ENCODE measurements at regions not wholly inside any gene's neighbourhood (a gene's known extent, or its start where the extent isn't known, plus 50 kb on each side); places are given as distances from the start of the nearest gene placed in this dataset.

DNA sequence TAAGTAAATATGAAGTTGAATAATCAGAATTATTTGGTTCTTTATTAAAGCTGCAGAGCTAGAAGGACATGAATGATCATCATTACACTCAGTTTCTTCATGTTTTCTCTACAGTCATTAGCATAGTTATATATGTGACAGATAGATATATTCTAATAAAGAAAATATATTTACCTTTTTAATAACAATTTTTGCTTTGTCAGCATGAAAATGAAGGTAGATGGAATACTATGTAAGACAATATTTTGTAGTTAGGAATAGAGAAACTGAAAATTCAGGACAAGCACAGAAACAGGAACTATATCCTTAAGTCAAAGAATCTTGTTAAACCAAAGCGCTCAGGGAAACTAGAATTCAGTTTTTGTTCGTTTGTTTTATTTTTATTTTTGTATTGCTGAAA, 649.9 kb upstream of the NRXN1 start:
- intact Hi-C loops (cut with DNase I): no loop called here
- no peak overlapping the region for H3K4me3 ChIP-seq
- no peak overlapping the region for H3K27ac ChIP-seq
- no peaks in the 10 kb centered on the region for H3K36me3 ChIP-seq
- TF ChIP-seq CTCF (IDR thresholded peaks at IDR 0.05) (no peak), POLR2A (IDR thresholded peaks at IDR 0.05) (no peak), EP300 (IDR thresholded peaks at IDR 0.05) (no peak)
- no peaks in the 10 kb centered on the region for H3K27me3 ChIP-seq
- no peaks in the 10 kb centered on the region for H3K9me3 ChIP-seq
- no peak for DNase-seq
- WGBS, 3 donors: 80 to 91% (median 85%) methylated on average over 2 of the region's 2 CpGs
- H3K4me1 ChIP-seq (ENCODE audit: insufficient read depth): no peaks in the 10 kb centered on the region

DNA sequence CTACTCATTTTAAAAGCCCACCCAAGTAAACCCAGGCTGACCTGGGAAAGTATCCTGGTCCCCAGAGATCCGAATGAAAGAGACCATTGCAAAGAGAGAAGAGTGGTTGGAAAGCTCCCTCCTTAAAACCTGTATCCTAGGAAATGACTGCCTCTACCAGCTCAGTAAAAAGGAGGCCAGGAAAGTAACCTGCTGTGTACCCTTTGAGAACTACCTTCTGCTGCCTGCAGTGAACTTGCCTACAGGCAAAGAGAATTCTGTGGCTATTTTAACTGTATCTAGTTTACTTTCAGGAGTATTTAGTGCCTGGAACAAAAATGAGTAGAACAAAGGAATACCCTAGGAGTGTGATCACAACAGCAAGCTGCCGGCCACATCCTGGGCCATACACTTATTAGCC, 641.7 kb upstream of the NRXN1 start:
- no peak for DNase-seq
- Histone ChIP-seq H3K36me3 (no peaks in the 10 kb centered on the region), H3K27me3 (peaks cover 2% of the 10 kb centered on the region), H3K4me3 (no peak overlapping the region), H3K27ac (no peak overlapping the region), H3K9me3 (no peaks in the 10 kb centered on the region), H3K4me1 (ENCODE audit: insufficient read depth) (no peaks in the 10 kb centered on the region)
- TF ChIP-seq POLR2A (IDR thresholded peaks at IDR 0.05): no peak
- 34 to 84% (median 83%) methylated on average over 2 of the region's 2 CpGs for WGBS, 3 donors
- intact Hi-C loops (cut with DNase I): no loop called here

GRCh38 chr2:51667679-51668078, 635.7 kb upstream of the NRXN1 start:
- Histone ChIP-seq H3K4me3 (no peak overlapping the region), H3K9me3 (no peaks in the 10 kb centered on the region), H3K27me3 (peaks cover 2% of the 10 kb centered on the region), H3K4me1 (ENCODE audit: insufficient read depth) (no peaks in the 10 kb centered on the region), H3K36me3 (no peaks in the 10 kb centered on the region), H3K27ac (no peak overlapping the region)
- intact Hi-C loops (cut with DNase I): no loop called here
- no peak for DNase-seq
- 0 to 4% (median 2%) methylated on average over 1 of the region's 1 CpG for WGBS, 3 donors
- TF ChIP-seq CTCF (IDR thresholded peaks at IDR 0.05) (no peak), POLR2A (IDR thresholded peaks at IDR 0.05) (no peak), EP300 (IDR thresholded peaks at IDR 0.05) (no peak)

DNA sequence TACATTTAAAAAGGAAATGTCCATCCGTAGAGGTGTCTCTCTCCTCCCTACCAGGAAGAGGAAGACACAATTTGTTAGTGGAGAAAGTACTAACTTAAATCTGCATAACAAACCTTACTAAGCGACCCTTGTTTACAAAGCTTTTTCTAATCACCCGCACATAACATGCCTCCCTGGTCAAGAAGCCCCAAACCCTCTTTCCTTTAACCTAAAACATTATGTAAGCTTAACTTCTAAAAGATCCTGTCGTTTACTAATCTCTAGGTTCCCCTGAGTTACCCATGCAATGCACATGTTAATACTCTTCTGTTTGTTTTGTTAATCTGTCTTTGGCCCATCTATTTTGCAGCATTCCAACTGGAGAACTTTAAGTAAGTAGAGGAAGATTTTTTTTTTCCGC, 630.3 kb upstream of the NRXN1 start:
- intact Hi-C loops (cut with DNase I): no loop called here
- no peaks in the 10 kb centered on the region for H3K4me1 ChIP-seq (ENCODE audit: insufficient read depth)

DNA sequence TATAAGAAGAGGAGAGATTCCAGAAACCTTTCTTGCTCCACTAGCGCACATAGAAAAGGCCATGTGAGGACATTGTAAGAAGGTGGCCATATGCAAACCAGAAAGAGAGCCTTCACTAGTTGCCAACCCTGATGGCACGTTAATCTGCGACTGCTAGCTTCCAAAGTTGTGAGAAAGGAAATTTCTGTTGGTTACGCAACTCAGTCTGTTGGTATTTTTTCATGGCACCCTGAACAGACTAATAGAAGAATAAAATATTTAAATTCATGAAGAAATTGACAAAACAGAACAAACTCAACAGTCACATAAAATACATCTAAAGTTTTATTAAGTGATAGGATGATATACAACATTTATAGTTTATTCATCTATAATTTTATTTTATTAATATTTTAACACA, 625.9 kb upstream of the NRXN1 start:
- Histone ChIP-seq H3K4me1 (ENCODE audit: insufficient read depth) (no peaks in the 10 kb centered on the region), H3K27ac (no peak overlapping the region), H3K4me3 (no peak overlapping the region), H3K9me3 (no peaks in the 10 kb centered on the region), H3K36me3 (no peaks in the 10 kb centered on the region), H3K27me3 (no peaks in the 10 kb centered on the region)
- DNase-seq: no peak
- no peak for TF ChIP-seq EP300 (IDR thresholded peaks at IDR 0.05)
- no peak for TF ChIP-seq POLR2A (IDR thresholded peaks at IDR 0.05)
- TF ChIP-seq CTCF (IDR thresholded peaks at IDR 0.05): no peak
- 93 to 97% (median 96%) methylated on average over 4 of the region's 4 CpGs for WGBS, 3 donors
- intact Hi-C loops (cut with DNase I): no loop called here

More for the DNA sequence above, 630.3 kb upstream of the NRXN1 start:
- no peak for TF ChIP-seq CTCF (IDR thresholded peaks at IDR 0.05)
- no peak for TF ChIP-seq EP300 (IDR thresholded peaks at IDR 0.05)
- no peak for TF ChIP-seq POLR2A (IDR thresholded peaks at IDR 0.05)
- H3K9me3 ChIP-seq: no peaks in the 10 kb centered on the region
- H3K36me3 ChIP-seq: no peaks in the 10 kb centered on the region
- H3K27me3 ChIP-seq: no peaks in the 10 kb centered on the region
- H3K27ac ChIP-seq: no peak overlapping the region
- DNase-seq: no peak
- H3K4me3 ChIP-seq: no peak overlapping the region
- WGBS, 3 donors: 73 to 77% (median 74%) methylated on average over 5 of the region's 5 CpGs
